C4-2B (cell line): ENCODE measurements at regions not wholly inside any gene's neighbourhood (a gene's known extent, or its start where the extent isn't known, plus 50 kb on each side); places are given as distances from the start of the nearest gene placed in this dataset.

Source experiments
- CTCF ChIP-seq: fragments of 450-650 bp; conservative IDR thresholded peaks from 2 replicates; pipeline ENCODE4 v1.5.1; 2017; ENCODE audit warnings: mild to moderate bottlenecking
- ZFX ChIP-seq: fragments of 450-650 bp; IDR thresholded peaks from 2 replicates; pipeline ENCODE4 v1.6.1; 2017

DNA sequence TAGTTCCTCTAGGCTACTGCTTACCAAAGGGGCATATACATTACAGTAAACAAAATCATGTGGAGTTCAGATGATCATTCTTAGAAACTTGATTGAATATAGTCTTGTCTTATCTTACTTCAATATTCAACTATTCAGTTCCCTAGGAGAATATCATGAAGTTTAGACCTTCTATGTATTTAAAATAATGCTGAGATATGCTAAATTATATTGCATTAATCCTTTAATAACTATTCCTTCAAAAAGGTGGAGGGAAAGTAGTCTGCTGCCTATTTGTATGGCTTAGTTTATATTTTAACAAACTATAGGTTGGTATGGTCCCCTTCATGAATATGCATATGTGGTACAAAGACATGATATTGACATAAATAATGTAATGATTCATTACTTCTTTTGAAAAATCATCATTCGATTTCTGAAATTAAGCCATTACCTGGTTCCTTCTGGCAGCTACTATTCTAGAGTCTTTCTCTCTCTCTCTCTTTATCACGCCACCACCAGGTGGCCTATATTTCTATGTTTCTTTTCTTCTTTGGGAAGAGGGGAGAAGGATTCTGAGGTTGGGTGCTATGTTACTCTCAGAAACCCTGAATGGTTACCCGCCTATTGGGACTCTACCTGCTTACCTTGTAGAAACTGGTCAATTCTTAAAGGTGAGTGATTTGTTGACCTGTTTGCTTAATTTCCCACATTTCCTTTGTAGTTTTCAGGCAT, 855.8 kb downstream of the HACE1 start:
- TF ChIP-seq CTCF, result peak; percentile 44
- TF ChIP-seq ZFX, result no peak
